ENCODE measurements at regions not wholly inside any gene's neighbourhood (a gene's known extent, or its start where the extent isn't known, plus 50 kb on each side); places are given as distances from the start of the nearest gene placed in this dataset.

GRCh38 chr18:78130232-78131195 lies 849.1 kb upstream of the SALL3 start:
- Histone ChIP-seq H3K27ac (ENCODE audit: low read length) (no peak overlapping the region), H4K20me1 (ENCODE audit: insufficient read depth) (no peaks in the 10 kb centered on the region), H3F3A (ENCODE audit: insufficient read depth, low read length, poor library complexity, severe bottlenecking) (no peaks in the 10 kb centered on the region), H3K4me3 (ENCODE audit: low read length) (no peak overlapping the region), H3K36me3 (ENCODE audit: insufficient read depth, low read length) (no peaks in the 10 kb centered on the region), H3K9ac (ENCODE audit: low read length) (no peak overlapping the region), H3K4me2 (ENCODE audit: low read length) (no peak overlapping the region), H3K79me2 (replicated peaks; ENCODE audit: insufficient read depth, low read length) (no peaks in the 10 kb centered on the region), H3K9me2 (ENCODE audit: insufficient read depth, low read length) (no peaks in the 10 kb centered on the region), H2AFZ (ENCODE audit: low read depth, low read length) (no peak overlapping the region), H3K9me3 (ENCODE audit: low read length) (no peaks in the 10 kb centered on the region), H3K27me3 (ENCODE audit: insufficient read depth, low read depth, low read length) (no peaks in the 10 kb centered on the region)
- TF ChIP-seq SMC3 (conservative IDR thresholded peaks at IDR 0.05; ENCODE audit: poor library complexity) (no peak), MXI1 (conservative IDR thresholded peaks at IDR 0.05; ENCODE audit: poor library complexity, severe bottlenecking) (no peak), POLR2AphosphoS5 (IDR thresholded peaks at IDR 0.05) (no peak), CTCF (IDR thresholded peaks at IDR 0.05; ENCODE audit: poor library complexity, severe bottlenecking) (no peak), TAF1 (IDR thresholded peaks at IDR 0.05; ENCODE audit: low read depth) (no peak), EZH2 (IDR thresholded peaks at IDR 0.05; ENCODE audit: borderline replicate concordance, insufficient read depth, low read length, poor library complexity, severe bottlenecking) (no peak), EP300 (conservative IDR thresholded peaks at IDR 0.05; ENCODE audit: poor library complexity, severe bottlenecking) (no peak), RAD21 (conservative IDR thresholded peaks at IDR 0.05) (no peak)
- TF ChIP-seq, protein P1, sequence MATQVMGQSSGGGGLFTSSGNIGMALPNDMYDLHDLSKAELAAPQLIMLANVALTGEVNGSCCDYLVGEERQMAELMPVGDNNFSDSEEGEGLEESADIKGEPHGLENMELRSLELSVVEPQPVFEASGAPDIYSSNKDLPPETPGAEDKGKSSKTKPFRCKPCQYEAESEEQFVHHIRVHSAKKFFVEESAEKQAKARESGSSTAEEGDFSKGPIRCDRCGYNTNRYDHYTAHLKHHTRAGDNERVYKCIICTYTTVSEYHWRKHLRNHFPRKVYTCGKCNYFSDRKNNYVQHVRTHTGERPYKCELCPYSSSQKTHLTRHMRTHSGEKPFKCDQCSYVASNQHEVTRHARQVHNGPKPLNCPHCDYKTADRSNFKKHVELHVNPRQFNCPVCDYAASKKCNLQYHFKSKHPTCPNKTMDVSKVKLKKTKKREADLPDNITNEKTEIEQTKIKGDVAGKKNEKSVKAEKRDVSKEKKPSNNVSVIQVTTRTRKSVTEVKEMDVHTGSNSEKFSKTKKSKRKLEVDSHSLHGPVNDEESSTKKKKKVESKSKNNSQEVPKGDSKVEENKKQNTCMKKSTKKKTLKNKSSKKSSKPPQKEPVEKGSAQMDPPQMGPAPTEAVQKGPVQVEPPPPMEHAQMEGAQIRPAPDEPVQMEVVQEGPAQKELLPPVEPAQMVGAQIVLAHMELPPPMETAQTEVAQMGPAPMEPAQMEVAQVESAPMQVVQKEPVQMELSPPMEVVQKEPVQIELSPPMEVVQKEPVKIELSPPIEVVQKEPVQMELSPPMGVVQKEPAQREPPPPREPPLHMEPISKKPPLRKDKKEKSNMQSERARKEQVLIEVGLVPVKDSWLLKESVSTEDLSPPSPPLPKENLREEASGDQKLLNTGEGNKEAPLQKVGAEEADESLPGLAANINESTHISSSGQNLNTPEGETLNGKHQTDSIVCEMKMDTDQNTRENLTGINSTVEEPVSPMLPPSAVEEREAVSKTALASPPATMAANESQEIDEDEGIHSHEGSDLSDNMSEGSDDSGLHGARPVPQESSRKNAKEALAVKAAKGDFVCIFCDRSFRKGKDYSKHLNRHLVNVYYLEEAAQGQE (IDR thresholded peaks at IDR 0.05; ENCODE audit: borderline replicate concordance) = no peak

- Histone ChIP-seq H3K79me2 (replicated peaks; ENCODE audit: insufficient read depth, low read length) (no peaks in the 10 kb centered on the region), H3K27me3 (ENCODE audit: insufficient read depth, low read depth, low read length) (no peaks in the 10 kb centered on the region), H3K4me3 (ENCODE audit: low read length) (no peak overlapping the region), H3K36me3 (ENCODE audit: insufficient read depth, low read length) (no peaks in the 10 kb centered on the region), H2AFZ (ENCODE audit: low read depth, low read length) (no peak overlapping the region), H3K9me3 (ENCODE audit: low read length) (no peaks in the 10 kb centered on the region), H3K9me2 (ENCODE audit: insufficient read depth, low read length) (no peaks in the 10 kb centered on the region), H3F3A (ENCODE audit: insufficient read depth, low read length, poor library complexity, severe bottlenecking) (no peaks in the 10 kb centered on the region), H3K4me2 (ENCODE audit: low read length) (no peak overlapping the region), H3K9ac (ENCODE audit: low read length) (no peak overlapping the region), H4K20me1 (ENCODE audit: insufficient read depth) (no peaks in the 10 kb centered on the region), H3K27ac (ENCODE audit: low read length) (no peak overlapping the region)
- TF ChIP-seq RAD21 (conservative IDR thresholded peaks at IDR 0.05) (no peak), EP300 (conservative IDR thresholded peaks at IDR 0.05; ENCODE audit: poor library complexity, severe bottlenecking) (peak; percentile 90), CTCF (IDR thresholded peaks at IDR 0.05; ENCODE audit: poor library complexity, severe bottlenecking) (no peak), SMC3 (conservative IDR thresholded peaks at IDR 0.05; ENCODE audit: poor library complexity) (no peak), MXI1 (conservative IDR thresholded peaks at IDR 0.05; ENCODE audit: poor library complexity, severe bottlenecking) (no peak), EZH2 (IDR thresholded peaks at IDR 0.05; ENCODE audit: borderline replicate concordance, insufficient read depth, low read length, poor library complexity, severe bottlenecking) (no peak), POLR2AphosphoS5 (IDR thresholded peaks at IDR 0.05) (peak; percentile 78), TAF1 (IDR thresholded peaks at IDR 0.05; ENCODE audit: low read depth) (no peak)
- TF ChIP-seq, protein P1 (IDR thresholded peaks at IDR 0.05; ENCODE audit: borderline replicate concordance) = no peak
Observed at GRCh38 chr18:78133729-78134128, 845.9 kb upstream of the SALL3 start.
